Neural cell (in vitro differentiated cells): ENCODE measurements at regions not wholly inside any gene's neighbourhood (a gene's known extent, or its start where the extent isn't known, plus 50 kb on each side); places are given as distances from the start of the nearest gene placed in this dataset.

Experiments
- H2AFZ ChIP-seq: fragments of 200-600, 300-800 bp; sonication (generic), shearing (Covaris generic); 2 replicates; pipeline ENCODE4 v1.6.0; 2014; ENCODE audit warnings: low read depth, mild to moderate bottlenecking, antibody characterized with exemption, low read length, moderate library complexity
- H3F3A ChIP-seq: fragments of 200-600 bp; shearing (Covaris generic); 2 replicates; pipeline ENCODE4 v1.6.1; 2016; ENCODE audit warnings: mild to moderate bottlenecking, moderate library complexity, mixed read lengths, antibody characterized with exemption, low read length; ENCODE audit not compliant: insufficient read depth, poor library complexity, severe bottlenecking
- H3K27ac ChIP-seq: fragments of 200-600, 300-800 bp; sonication (generic), shearing (Covaris generic); 2 replicates; pipeline ENCODE4 v1.5.1; 2014; ENCODE audit warnings: mild to moderate bottlenecking, low read length, moderate library complexity
- H3K27me3 ChIP-seq: fragments of 300-800, 200-600 bp; sonication (generic), shearing (Covaris generic); 2 replicates; pipeline ENCODE4 v1.6.0; 2014; ENCODE audit warnings: mild to moderate bottlenecking, low read depth, low read length, moderate library complexity; ENCODE audit not compliant: insufficient read depth
- H3K36me3 ChIP-seq: fragments of 300-800, 200-600 bp; sonication (generic), shearing (Covaris generic); 2 replicates; pipeline ENCODE4 v1.5.1; 2014; ENCODE audit warnings: mild to moderate bottlenecking, antibody characterized with exemption, low read length, moderate library complexity; ENCODE audit not compliant: insufficient read depth
- H3K4me2 ChIP-seq: fragments of 300-800, 200-600 bp; sonication (generic), shearing (Covaris generic); 2 replicates; pipeline ENCODE4 v1.6.0; 2014; ENCODE audit warnings: mild to moderate bottlenecking, low read length
- H3K4me3 ChIP-seq: fragments of 300-800, 200-600 bp; sonication (generic), shearing (Covaris generic); 2 replicates; pipeline ENCODE4 v1.5.1; 2014; ENCODE audit warnings: mild to moderate bottlenecking, low read length, moderate library complexity
- H3K79me2 ChIP-seq: fragments of 200-600 bp; shearing (Covaris generic); replicated peaks from 2 replicates; pipeline ENCODE4 v1.6.0; 2014; ENCODE audit warnings: mild to moderate bottlenecking, low read length, moderate library complexity; ENCODE audit not compliant: insufficient read depth
- H3K9ac ChIP-seq: fragments of 300-800, 200-600 bp; sonication (generic), shearing (Covaris generic); 2 replicates; pipeline ENCODE4 v1.6.1; 2016; ENCODE audit warnings: mild to moderate bottlenecking, low read length, mixed read lengths
- H3K9me2 ChIP-seq: fragments of 200-600 bp; shearing (Covaris generic); 2 replicates; pipeline ENCODE4 v1.6.1; 2016; ENCODE audit warnings: mild to moderate bottlenecking, low read length, mixed read lengths; ENCODE audit not compliant: insufficient read depth
- H3K9me3 ChIP-seq: fragments of 200-600, 300-800 bp; sonication (generic), shearing (Covaris generic); 2 replicates; pipeline ENCODE4 v1.6.1; 2016; ENCODE audit warnings: mild to moderate bottlenecking, mixed run types, low read length, moderate library complexity, mixed read lengths
- H4K20me1 ChIP-seq: fragments of 200-600 bp; shearing (Covaris generic); 2 replicates; pipeline ENCODE4 v1.6.1; 2016; ENCODE audit warnings: mild to moderate bottlenecking, mixed run types; ENCODE audit not compliant: insufficient read depth
- CTCF ChIP-seq: fragments of 450-650 bp; IDR thresholded peaks from 2 replicates; pipeline ENCODE4 v1.5.1; 2014; ENCODE audit warnings: antibody characterized with exemption, mild to moderate bottlenecking, moderate library complexity; ENCODE audit not compliant: poor library complexity, severe bottlenecking
- EP300 ChIP-seq: fragments of 450-650 bp; conservative IDR thresholded peaks from 2 replicates; pipeline ENCODE4 v1.6.1; 2014; ENCODE audit warnings: antibody characterized with exemption, mild to moderate bottlenecking, moderate library complexity; ENCODE audit not compliant: poor library complexity, severe bottlenecking
- EZH2 ChIP-seq: fragments of 200-600, 300-800 bp; shearing (Covaris generic), sonication (generic); IDR thresholded peaks from 2 replicates; pipeline ENCODE4 v1.6.1; 2014; ENCODE audit warnings: antibody characterized with exemption, low read length, borderline replicate concordance, mild to moderate bottlenecking; ENCODE audit not compliant: insufficient read depth, poor library complexity, severe bottlenecking
- MXI1 ChIP-seq: fragments of 450-650 bp; conservative IDR thresholded peaks from 2 replicates; pipeline ENCODE4 v1.6.1; 2014; ENCODE audit warnings: antibody characterized with exemption, mild to moderate bottlenecking; ENCODE audit not compliant: poor library complexity, severe bottlenecking
- POLR2AphosphoS5 ChIP-seq: IDR thresholded peaks from 2 replicates; pipeline ENCODE4 v1.6.1; 2012
- SMC3 ChIP-seq: fragments of 450-650 bp; conservative IDR thresholded peaks from 2 replicates; pipeline ENCODE4 v1.6.1; 2014; ENCODE audit warnings: antibody characterized with exemption, mild to moderate bottlenecking, moderate library complexity; ENCODE audit not compliant: poor library complexity
- TAF1 ChIP-seq: IDR thresholded peaks from 2 replicates; pipeline ENCODE4 v1.6.1; 2012; ENCODE audit warnings: low read depth
- TF ChIP-seq, protein P1 (sequence below): IDR thresholded peaks from 2 replicates; pipeline ENCODE4 v1.6.1; 2012; ENCODE audit warnings: borderline replicate concordance

- no peaks in the 10 kb centered on the region for H3K27me3 ChIP-seq
- H3K4me3 ChIP-seq = no peak overlapping the region
- H3K36me3 ChIP-seq = no peaks in the 10 kb centered on the region
- no peaks in the 10 kb centered on the region for H3K9me2 ChIP-seq
- no peak overlapping the region for H2AFZ ChIP-seq
- H3F3A ChIP-seq = peaks cover 3% of the 10 kb centered on the region
- no peaks in the 10 kb centered on the region for H3K79me2 ChIP-seq
- H3K4me2 ChIP-seq = no peak overlapping the region
- TF ChIP-seq POLR2AphosphoS5 = peak; percentile 30
- no peak for TF ChIP-seq EP300
- TF ChIP-seq, protein P1, sequence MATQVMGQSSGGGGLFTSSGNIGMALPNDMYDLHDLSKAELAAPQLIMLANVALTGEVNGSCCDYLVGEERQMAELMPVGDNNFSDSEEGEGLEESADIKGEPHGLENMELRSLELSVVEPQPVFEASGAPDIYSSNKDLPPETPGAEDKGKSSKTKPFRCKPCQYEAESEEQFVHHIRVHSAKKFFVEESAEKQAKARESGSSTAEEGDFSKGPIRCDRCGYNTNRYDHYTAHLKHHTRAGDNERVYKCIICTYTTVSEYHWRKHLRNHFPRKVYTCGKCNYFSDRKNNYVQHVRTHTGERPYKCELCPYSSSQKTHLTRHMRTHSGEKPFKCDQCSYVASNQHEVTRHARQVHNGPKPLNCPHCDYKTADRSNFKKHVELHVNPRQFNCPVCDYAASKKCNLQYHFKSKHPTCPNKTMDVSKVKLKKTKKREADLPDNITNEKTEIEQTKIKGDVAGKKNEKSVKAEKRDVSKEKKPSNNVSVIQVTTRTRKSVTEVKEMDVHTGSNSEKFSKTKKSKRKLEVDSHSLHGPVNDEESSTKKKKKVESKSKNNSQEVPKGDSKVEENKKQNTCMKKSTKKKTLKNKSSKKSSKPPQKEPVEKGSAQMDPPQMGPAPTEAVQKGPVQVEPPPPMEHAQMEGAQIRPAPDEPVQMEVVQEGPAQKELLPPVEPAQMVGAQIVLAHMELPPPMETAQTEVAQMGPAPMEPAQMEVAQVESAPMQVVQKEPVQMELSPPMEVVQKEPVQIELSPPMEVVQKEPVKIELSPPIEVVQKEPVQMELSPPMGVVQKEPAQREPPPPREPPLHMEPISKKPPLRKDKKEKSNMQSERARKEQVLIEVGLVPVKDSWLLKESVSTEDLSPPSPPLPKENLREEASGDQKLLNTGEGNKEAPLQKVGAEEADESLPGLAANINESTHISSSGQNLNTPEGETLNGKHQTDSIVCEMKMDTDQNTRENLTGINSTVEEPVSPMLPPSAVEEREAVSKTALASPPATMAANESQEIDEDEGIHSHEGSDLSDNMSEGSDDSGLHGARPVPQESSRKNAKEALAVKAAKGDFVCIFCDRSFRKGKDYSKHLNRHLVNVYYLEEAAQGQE = no peak
- H4K20me1 ChIP-seq = no peaks in the 10 kb centered on the region
- no peak overlapping the region for H3K9ac ChIP-seq
- H3K27ac ChIP-seq = no peak overlapping the region
- H3K9me3 ChIP-seq = no peaks in the 10 kb centered on the region
These were observed 717.0 kb upstream of the RBFOX1 start for GRCh38 chr16:6615636-6616035.

DNA sequence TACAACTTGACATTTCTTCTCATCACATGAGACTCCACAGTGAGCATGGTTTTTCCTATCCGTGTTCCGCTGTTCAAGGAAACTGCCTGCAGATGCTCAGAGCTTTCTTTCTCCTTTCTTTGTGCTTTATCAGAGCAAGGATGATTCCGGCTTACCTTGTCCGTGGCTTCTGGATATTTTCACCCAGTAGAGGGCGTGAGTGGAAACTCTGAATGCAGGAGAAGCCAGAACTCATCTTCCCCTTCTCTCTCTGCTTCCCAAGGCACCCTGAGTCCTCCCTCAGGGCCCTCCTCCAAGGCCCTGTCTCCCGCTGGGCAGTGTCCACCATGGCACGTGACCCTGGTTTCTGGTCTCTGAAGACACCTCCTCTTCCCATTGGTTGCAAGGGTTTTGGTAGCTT, 721.1 kb upstream of the RBFOX1 start:
- no peak overlapping the region for H3K4me2 ChIP-seq
- no peaks in the 10 kb centered on the region for H3K9me3 ChIP-seq
- TF ChIP-seq SMC3 (no peak), CTCF (peak; percentile 14), MXI1 (no peak), TAF1 (no peak)
- no peak overlapping the region for H3K4me3 ChIP-seq
- H3K27me3 ChIP-seq = no peaks in the 10 kb centered on the region
- H2AFZ ChIP-seq = no peak overlapping the region
- H3K9me2 ChIP-seq = no peaks in the 10 kb centered on the region
- H4K20me1 ChIP-seq = no peaks in the 10 kb centered on the region
- H3K9ac ChIP-seq = no peak overlapping the region
- no peak overlapping the region for H3K27ac ChIP-seq
- peaks cover 3% of the 10 kb centered on the region for H3F3A ChIP-seq
- H3K79me2 ChIP-seq = no peaks in the 10 kb centered on the region
- no peaks in the 10 kb centered on the region for H3K36me3 ChIP-seq

DNA sequence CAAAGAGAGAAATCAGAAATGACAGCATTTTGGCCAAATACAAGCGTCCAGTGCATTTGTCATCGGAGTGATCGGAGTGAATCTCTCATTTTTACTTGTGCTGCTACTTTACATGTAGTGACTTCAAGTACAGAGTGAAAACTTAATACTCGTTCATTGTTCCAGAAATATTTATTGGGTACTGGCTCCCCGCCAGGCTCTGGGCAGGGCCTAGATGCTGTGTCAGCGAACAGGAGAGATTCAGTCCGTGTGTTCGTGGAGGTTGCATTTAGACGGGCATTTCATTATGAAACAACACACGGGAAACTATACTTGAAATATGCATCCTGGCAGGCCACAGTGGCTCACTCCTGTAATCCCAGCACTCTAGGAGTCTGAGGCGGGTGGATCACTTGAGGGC, 727.2 kb upstream of the RBFOX1 start:
- Histone ChIP-seq H4K20me1 (no peaks in the 10 kb centered on the region), H3K9me3 (no peaks in the 10 kb centered on the region), H3K9me2 (no peaks in the 10 kb centered on the region), H3K27ac (no peak overlapping the region), H3K79me2 (no peaks in the 10 kb centered on the region), H2AFZ (no peak overlapping the region), H3F3A (no peaks in the 10 kb centered on the region), H3K4me3 (no peak overlapping the region), H3K27me3 (no peaks in the 10 kb centered on the region), H3K4me2 (no peak overlapping the region), H3K36me3 (no peaks in the 10 kb centered on the region), H3K9ac (no peak overlapping the region)
- TF ChIP-seq CTCF (no peak), SMC3 (no peak), EP300 (no peak), POLR2AphosphoS5 (no peak), EZH2 (no peak), MXI1 (no peak), TAF1 (no peak)
- TF ChIP-seq, protein P1 = no peak
